ENCODE measurements at regions not wholly inside any gene's neighbourhood (a gene's known extent, or its start where the extent isn't known, plus 50 kb on each side); places are given as distances from the start of the nearest gene placed in this dataset.

DNA sequence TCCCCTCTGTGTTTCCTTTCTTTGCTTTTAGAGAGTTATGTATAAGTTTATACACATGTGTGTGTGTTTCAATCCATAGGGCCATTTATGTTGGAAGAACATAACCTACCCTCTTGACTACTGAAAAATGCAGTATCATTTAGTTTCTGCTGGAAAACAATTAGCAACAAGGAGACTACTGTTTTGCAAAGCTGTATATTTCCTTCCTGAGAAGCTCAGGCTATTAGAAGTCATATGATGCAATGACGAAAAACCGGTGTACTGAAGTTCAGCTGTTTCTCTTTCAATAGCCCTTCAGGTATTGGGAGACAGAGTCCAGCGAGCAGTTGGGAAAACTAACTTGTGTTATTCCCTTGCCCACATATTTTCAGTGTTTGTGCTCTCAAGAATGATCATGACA is 447.7 kb upstream of the GYPC start:
- no peaks in the 10 kb centered on the region for H4K20me1 ChIP-seq (ENCODE audit: insufficient read depth, low read length, poor library complexity, severe bottlenecking)

DNA sequence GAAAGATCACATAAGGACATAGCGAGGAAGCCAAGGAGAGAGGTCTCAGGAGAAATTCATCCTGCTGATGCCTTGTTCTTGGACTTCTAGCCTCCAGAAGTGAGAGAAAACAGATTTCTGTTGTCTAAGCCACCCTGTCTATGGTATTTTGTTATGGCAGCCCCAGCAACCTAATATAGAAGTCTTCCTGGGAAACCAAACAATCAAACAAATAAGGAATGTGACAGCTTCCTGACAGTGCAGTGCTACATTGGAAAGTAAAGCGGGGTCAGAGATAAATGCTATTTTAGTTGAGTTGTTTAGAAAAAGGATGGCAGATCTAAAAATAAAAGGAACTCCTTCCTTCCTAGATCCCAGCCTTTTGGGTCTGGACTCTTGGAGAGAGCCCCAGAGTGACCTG is 443.2 kb upstream of the GYPC start:
- Histone ChIP-seq H4K20me1 (ENCODE audit: insufficient read depth, low read length, poor library complexity, severe bottlenecking) (no peaks in the 10 kb centered on the region), H3K9me3 (ENCODE audit: insufficient read depth, low read depth, low read length) (no peaks in the 10 kb centered on the region), H3K4me2 (ENCODE audit: low read depth, low read length, poor library complexity, severe bottlenecking) (no peak overlapping the region), H3K79me2 (ENCODE audit: insufficient read depth, low read length) (no peaks in the 10 kb centered on the region), H3K9ac (ENCODE audit: low read depth, low read length, poor library complexity, severe bottlenecking) (no peak overlapping the region), H3F3A (ENCODE audit: low read depth) (no peaks in the 10 kb centered on the region), H3K27me3 (ENCODE audit: insufficient read depth, low read length, poor library complexity, severe bottlenecking) (no peaks in the 10 kb centered on the region), H3K36me3 (ENCODE audit: insufficient read depth, low read length) (no peaks in the 10 kb centered on the region), H3K9me2 (replicated peaks; ENCODE audit: low read depth, low read length) (no peaks in the 10 kb centered on the region), H3K4me1 (ENCODE audit: insufficient read depth, low read length, poor library complexity, severe bottlenecking) (no peaks in the 10 kb centered on the region), H3K4me3 (ENCODE audit: low read length, poor library complexity, severe bottlenecking) (no peak overlapping the region), H2AFZ (ENCODE audit: low read length) (no peak overlapping the region)
- TF ChIP-seq, protein P1, sequence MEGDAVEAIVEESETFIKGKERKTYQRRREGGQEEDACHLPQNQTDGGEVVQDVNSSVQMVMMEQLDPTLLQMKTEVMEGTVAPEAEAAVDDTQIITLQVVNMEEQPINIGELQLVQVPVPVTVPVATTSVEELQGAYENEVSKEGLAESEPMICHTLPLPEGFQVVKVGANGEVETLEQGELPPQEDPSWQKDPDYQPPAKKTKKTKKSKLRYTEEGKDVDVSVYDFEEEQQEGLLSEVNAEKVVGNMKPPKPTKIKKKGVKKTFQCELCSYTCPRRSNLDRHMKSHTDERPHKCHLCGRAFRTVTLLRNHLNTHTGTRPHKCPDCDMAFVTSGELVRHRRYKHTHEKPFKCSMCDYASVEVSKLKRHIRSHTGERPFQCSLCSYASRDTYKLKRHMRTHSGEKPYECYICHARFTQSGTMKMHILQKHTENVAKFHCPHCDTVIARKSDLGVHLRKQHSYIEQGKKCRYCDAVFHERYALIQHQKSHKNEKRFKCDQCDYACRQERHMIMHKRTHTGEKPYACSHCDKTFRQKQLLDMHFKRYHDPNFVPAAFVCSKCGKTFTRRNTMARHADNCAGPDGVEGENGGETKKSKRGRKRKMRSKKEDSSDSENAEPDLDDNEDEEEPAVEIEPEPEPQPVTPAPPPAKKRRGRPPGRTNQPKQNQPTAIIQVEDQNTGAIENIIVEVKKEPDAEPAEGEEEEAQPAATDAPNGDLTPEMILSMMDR (conservative IDR thresholded peaks at IDR 0.05; ENCODE audit: low read length) = no peak
- no peak for TF ChIP-seq EZH2phosphoT487 (IDR thresholded peaks at IDR 0.05; ENCODE audit: borderline replicate concordance)

More for the DNA sequence above, 447.7 kb upstream of the GYPC start:
- no peak overlapping the region for H2AFZ ChIP-seq (ENCODE audit: low read length)
- TF ChIP-seq, protein P1 (conservative IDR thresholded peaks at IDR 0.05; ENCODE audit: low read length) = no peak
- no peak for TF ChIP-seq EZH2phosphoT487 (IDR thresholded peaks at IDR 0.05; ENCODE audit: borderline replicate concordance)
- H3K9me3 ChIP-seq (ENCODE audit: insufficient read depth, low read depth, low read length) = no peaks in the 10 kb centered on the region
- H3K9ac ChIP-seq (ENCODE audit: low read depth, low read length, poor library complexity, severe bottlenecking) = no peak overlapping the region
- H3K4me1 ChIP-seq (ENCODE audit: insufficient read depth, low read length, poor library complexity, severe bottlenecking) = no peaks in the 10 kb centered on the region
- no peaks in the 10 kb centered on the region for H3K27me3 ChIP-seq (ENCODE audit: insufficient read depth, low read length, poor library complexity, severe bottlenecking)
- no peaks in the 10 kb centered on the region for H3K9me2 ChIP-seq (replicated peaks; ENCODE audit: low read depth, low read length)
- H3K36me3 ChIP-seq (ENCODE audit: insufficient read depth, low read length) = no peaks in the 10 kb centered on the region
- no peaks in the 10 kb centered on the region for H3K79me2 ChIP-seq (ENCODE audit: insufficient read depth, low read length)
- H3F3A ChIP-seq (ENCODE audit: low read depth) = no peaks in the 10 kb centered on the region
- H3K4me2 ChIP-seq (ENCODE audit: low read depth, low read length, poor library complexity, severe bottlenecking) = no peak overlapping the region
- H3K4me3 ChIP-seq (ENCODE audit: low read length, poor library complexity, severe bottlenecking) = no peak overlapping the region

DNA sequence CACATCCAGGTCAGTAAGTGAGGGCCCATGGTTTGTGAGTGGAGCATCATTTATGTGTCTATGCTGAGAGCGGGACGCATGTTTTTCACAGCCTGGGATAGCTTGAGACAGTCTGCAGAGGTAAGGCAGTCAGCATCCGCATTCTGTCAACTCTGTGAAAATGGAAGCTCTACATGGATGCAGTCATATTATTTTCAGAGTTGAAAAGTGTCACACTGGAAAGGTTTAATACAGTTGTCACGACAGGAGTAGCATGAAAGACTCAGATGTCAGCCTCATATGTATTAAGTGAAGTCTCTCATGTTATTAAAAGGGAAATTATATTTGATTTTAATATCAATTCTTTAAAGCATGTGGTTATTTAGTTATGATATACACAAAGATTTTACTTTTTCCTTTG is 436.9 kb upstream of the GYPC start:
- TF ChIP-seq, protein P1 (conservative IDR thresholded peaks at IDR 0.05; ENCODE audit: low read length) = no peak
- no peak for TF ChIP-seq EZH2phosphoT487 (IDR thresholded peaks at IDR 0.05; ENCODE audit: borderline replicate concordance)
- Histone ChIP-seq H3F3A (ENCODE audit: low read depth) (no peaks in the 10 kb centered on the region), H3K36me3 (ENCODE audit: insufficient read depth, low read length) (no peaks in the 10 kb centered on the region), H3K79me2 (ENCODE audit: insufficient read depth, low read length) (no peaks in the 10 kb centered on the region), H3K9ac (ENCODE audit: low read depth, low read length, poor library complexity, severe bottlenecking) (no peak overlapping the region), H3K9me2 (replicated peaks; ENCODE audit: low read depth, low read length) (no peaks in the 10 kb centered on the region), H3K9me3 (ENCODE audit: insufficient read depth, low read depth, low read length) (no peaks in the 10 kb centered on the region), H3K4me2 (ENCODE audit: low read depth, low read length, poor library complexity, severe bottlenecking) (no peak overlapping the region), H3K27me3 (ENCODE audit: insufficient read depth, low read length, poor library complexity, severe bottlenecking) (no peaks in the 10 kb centered on the region), H2AFZ (ENCODE audit: low read length) (no peak overlapping the region), H4K20me1 (ENCODE audit: insufficient read depth, low read length, poor library complexity, severe bottlenecking) (no peaks in the 10 kb centered on the region), H3K4me1 (ENCODE audit: insufficient read depth, low read length, poor library complexity, severe bottlenecking) (no peaks in the 10 kb centered on the region), H3K4me3 (ENCODE audit: low read length, poor library complexity, severe bottlenecking) (no peak overlapping the region)

All from Loucy (cell line).